ENCODE measurements at regions not wholly inside any gene's neighbourhood (a gene's known extent, or its start where the extent isn't known, plus 50 kb on each side); places are given as distances from the start of the nearest gene placed in this dataset.
"Not testable (repeated sequence)": the region's sequence is repeated elsewhere in the genome, so short reads cannot be mapped to it uniquely, and the experiment has no call there.

DNA sequence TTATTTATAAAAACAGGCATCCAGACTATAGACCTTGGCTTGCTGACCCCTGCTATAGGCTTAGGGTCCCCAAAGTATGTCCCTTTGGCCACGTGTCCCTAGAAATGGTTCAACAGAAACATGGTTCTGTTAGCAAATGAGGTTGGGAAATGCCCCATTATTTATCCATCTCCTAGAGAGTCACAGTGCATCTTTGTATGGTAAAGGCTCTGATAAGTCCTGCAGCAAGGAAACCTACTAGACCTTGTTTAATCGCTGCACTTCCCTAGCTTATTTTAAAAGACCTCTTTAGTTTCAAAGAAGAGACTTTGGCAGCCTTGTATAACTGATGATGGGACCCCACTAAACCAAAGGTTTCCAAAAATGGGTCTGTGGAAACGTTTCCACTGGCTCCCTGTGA, 471.5 kb downstream of the MED13L start:
- DNase-seq = no peak

DNA sequence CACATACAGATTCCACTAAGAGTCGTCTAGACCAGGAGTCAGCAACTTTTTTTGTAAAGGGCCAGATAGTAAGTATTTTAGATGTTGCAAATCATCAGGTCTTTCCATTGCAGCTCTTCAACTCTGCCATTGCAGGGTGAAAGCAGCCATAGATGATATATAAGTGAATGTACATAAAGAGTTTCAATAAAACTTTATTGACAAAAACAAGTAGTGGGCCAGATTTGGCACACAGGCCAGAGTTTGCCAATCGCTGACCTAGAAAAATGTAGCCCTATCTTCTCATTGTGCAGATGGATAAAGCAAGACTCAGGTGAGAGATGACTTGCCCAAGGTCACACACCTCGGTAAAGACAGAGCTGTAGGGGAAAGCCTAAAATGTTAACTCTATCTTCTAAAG, 474.7 kb downstream of the MED13L start:
- no peak for DNase-seq

DNA sequence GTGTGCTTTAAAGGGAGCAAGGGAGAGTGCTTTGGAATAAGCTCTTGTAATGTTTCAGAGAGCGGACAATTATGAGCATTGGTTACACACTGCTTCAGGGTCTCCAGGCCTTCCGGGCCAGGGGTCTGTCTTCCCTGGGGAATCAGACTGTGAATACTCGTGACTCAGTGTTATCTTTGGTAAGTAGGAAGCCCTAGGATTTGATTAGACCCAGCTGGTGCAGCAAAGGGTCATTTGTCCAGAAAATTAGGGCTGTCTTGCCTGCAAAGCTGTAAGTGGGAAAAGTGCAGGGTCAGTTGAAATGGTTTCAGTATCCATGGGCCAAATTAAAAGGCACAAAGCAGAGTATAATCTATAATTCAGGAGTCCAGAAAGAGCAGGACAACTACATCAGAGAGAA, 475.6 kb downstream of the MED13L start:
- DNase-seq = no peak

DNA sequence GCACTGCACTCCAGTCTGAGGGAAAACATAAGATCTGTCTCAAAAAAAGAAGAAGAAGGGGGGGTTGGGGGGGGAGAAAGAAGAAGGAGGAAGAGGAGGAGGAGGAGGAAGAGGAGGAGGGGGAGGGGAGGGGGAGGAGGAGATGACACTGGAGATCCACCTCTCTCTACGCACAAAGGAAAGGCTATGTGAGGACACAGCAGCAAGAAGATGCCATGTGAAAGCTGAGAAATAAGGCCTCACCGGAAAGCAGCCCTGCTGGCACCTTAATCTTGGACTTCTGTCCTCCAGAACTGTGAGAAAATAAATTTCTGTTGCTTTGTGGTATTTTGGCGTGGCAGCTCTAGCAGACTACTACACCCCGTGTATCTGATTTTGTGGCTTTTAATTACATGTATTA, 477.9 kb downstream of the MED13L start:
- DNase-seq = no peak

DNA sequence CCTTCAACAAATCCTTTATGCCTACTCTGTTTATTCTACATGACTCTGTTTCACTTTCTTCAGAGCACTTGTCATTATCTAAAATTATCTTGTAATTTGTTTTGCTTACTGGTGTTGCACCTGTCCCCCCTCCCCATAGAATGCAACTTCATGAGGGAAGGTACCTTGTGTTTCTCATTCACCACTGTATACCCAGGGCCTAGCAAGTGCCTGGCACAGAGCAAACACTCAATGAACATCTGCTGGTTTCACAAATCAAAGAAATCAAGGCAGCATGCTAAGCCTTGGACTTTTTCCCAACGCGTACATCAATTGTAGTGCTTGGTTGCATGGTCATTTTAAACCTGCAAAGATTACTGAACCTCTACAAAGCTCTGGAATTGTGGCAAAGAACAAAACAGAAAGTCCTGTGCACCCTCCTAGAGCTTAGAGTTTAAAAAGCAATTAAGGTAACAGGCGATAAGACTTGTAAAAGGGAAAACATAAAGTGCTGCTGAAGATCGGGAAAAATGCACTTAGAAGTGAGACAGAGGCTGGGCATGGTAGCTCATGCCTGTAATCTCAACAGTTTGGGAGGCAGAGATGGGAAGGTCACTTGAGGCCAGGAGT, 479.1 kb downstream of the MED13L start:
- DNase-seq = peak; percentile 70

DNA sequence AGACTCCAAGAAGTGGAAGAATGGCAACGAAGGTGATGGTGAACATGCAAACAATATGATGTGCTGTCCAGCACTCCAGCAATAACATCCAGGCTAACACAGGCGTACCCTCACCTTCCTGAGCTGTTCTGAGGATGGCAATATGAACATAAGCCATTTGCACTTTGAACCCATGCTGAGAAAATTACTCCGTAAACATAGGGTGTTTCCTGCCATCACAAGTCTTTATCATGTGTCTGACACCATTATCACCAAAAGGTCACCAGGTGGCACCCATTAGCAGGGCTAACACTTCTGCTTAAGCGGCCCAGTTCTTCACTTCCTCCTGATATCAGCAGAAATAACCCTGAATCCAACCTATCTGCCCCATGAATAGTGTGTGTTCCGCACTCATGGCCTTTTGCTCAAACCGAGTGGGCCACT, 482.8 kb downstream of the MED13L start:
- DNase-seq = peak; percentile 28

DNA sequence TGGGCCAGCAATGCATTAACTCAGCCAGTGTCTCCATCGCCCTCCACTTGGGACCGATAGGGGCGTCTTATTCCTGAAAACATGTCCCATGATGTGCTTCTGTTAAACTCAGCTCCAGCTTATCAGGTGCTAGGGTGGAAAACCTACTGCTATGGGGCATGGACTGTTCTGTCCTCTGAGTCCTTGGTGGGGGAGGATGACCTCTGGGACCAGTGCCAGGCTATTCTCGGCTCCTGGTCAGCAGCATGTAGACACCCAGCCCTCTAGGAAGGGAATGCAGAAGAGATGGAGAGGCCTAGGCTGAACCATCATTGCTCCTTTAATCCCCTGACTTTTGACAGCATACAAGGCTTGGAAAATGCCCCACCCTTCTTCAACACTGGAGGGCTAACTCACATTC, 486.2 kb downstream of the MED13L start:
- DNase-seq = no peak

DNA sequence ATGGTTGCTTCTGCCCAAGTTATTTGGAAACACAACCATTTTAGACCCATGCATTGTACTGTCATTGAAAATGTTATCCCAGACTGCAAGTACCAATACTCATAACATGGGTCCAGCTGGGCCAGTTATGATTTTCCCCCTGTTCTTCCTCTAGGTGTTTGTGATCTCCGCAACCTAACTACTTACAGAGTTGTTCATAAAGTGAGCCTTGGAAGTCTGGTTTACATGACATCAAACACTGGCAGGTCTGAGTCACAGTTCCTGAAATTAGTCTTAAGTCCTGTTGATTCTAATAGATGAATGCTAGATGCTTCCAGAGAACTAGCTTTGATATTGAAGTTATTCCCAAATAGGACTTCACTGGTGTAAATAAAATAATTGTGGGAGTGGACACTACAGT, 487.0 kb downstream of the MED13L start:
- no peak for DNase-seq

DNA sequence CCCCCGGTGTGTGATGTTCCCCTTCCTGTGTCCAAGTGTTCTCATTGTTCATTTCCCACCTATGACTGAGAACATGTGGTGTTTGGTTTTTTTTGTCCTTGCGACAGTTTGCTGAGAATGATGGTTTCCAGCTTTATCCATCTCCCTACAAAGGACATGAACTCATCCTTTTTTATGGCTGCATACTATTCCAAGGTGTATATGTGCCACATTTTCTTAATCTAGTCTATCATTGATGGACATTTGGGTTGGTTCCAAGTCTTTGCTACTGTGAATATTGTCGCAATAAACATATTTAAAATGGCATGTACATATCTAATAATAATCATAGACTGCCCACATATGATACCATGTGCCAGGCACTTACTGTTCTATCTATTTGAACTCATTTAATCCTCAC, 491.0 kb downstream of the MED13L start:
- DNase-seq = not testable (repeated sequence)

DNA sequence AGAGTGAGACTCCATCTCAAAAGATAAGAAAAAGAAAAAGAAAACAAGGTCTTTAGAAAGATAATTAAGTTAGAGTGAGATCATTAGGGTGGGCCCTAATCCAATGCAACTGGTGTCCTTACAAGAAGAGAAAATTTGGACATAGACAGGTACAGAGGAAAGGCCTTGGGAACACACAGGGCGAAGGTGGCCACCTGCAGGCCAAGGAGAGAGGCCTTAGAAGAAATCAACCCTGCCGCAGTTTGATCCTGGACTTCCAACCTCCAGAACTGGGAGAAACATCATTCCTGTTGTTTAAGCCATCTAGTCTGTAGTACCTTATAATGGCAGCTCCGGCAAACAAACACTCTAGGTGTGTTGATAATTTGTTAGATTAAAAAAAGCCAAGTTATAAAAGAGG, 491.9 kb downstream of the MED13L start:
- no peak for DNase-seq

DNA sequence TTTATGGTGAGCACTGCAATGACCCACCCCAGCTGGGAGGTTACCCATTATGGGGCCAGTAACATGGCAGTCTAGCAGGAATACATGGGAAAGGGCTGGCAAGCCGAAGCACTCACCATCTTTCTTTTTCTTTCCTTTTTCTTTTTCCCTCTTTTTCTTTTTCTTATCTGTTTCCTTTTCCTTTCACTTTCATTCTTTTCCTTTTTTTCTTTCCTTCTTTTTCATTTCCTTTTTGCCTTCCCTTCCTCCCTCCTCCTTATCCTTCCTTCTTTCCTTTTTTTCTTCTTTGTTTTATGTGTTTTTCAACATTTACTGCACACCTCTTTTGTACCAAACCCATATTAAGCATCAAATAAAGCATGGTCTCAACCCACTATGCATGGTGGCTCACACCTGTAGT, 501.1 kb downstream of the MED13L start:
- no peak for DNase-seq

DNA sequence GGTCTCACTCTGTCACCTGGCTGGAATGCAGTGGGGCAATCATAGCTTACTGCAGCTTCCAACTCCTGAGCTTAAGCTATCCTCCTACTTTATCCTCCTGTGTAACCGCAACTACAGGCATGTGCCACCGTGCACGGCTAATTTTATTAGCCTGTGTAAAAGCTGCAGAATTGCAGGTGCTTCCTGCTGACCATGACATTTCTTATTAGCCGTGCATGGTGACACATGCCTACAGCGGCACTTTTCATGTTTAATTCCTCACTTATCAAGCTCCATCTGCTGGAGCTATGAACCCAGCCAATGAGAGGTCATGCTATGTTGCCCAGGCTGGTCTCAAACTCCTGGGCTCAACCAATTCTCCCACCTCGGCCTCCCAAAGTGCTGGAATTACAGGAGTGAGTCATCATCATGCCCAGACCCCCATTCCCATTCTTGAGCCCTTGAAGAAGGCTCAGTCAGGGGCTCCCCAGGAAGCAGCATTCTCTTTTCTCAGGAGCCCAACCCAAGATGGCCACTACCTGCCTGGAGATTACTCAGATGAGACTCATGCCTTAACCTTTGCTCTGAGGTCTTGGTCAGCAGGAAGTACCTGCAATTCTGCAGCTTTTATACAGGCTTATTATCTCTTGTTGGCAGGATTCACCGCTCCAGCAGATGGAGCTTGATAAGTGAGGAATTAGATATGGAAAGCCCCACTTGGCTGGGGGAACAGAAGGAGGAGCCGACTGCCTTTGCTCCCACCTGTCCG, 503.2 kb downstream of the MED13L start:
- no peak for DNase-seq

DNA sequence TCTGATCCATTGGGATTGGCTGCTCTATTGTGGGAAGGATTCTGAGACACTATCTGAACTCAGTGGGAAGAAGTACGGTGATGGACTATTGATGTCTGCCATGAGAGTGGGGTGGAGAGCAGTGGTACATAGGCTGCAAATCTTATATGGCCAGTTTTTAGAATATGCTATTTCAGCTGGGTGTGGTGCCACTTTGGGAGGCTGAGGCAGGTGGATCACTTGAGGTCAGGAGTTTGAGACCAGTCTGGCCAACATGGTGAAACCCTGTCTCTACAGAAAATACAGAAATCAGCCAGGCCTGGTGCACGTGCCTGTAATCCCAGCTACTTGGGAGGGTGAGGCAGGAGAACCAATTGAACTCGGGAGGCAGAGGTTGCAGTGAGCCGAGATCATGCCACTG, 505.9 kb downstream of the MED13L start:
- DNase-seq = no peak

DNA sequence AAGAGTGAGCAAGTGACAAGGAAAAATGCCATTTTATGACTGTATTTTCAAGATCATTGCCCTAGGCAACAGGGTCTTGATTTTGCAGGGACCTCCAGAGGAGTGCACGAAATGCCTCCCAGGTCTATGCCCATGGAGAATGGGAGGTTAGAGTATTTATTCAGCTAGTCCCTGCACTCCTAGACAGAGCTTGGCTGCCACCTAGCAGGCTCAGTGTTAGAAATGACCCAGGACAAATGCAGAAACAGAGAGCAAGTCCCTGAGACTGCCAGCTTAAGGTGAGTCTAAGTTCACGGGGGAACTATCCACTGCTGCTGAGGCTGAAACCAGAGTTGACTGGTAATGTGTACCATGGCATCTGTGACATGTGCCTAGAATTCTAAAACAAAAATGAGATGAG, 506.4 kb downstream of the MED13L start:
- DNase-seq = no peak

DNA sequence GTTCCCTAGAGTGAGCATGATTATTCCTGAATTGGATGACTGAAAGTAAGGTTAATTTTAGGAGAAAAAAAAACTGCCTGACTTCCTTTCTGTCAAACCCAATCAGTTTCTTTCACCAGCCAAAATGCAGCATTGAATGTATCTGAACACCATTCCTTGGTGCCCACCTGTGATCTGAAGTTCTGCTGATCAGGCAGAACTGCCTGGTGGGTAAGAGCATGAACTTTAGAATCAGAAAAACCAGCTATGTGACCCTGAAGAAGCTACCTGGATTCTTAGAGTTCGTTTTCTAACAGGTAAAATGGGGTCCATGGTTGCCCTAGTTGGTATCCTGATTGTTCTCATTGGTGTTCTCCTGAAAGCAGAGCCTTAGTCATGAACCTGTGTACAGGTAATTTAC, 506.9 kb downstream of the MED13L start:
- no peak for DNase-seq

DNA sequence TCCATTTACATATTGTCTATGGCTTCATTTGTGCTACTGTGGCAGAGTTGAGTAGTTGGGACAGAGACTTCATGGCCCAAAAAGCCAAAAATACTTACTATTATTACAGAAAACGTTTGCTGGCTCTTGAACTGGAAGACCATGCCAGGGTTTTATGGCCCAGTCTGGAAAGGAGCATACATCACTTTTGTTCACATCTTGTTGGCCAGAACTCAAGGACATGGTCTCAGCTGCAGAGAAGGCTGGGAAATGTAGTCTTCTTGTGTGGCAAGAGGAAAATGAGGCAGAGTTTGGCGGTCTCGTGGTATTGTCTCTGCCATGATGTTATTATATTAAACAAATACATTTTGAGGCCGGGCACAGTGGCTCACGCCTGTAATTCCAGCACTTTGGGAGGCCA, 509.6 kb downstream of the MED13L start:
- DNase-seq = no peak

DNA sequence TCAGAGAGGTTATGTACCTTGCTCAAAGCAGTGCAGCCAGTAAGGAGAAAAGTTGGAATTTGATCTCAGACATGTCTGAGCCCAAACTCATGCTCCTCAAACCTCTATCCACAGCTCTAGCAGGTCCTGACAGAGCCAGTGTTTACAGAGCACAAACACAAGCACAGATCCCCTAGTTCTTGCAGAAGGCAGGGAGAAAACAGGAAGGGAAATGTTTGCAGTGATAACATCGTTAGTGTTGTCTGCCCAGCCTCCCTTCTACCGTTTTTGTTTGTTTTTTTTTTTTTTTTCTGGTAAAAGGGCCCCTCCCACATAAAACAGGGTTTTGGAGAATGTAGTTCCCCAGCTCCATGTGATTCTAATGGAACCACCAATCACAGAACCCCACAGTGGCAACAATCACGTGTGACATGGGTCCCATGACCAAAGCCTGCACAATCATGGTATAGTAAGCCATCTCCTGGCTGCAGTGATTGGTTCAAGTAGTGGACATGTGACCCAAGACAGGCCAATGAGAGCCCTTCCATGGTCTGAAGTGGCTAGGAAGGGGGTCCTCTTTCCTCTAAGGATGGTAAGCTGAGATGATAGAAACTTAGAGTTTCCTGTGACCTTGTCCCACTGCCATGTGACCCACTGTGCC, 513.4 kb downstream of the MED13L start:
- no peak for DNase-seq

DNA sequence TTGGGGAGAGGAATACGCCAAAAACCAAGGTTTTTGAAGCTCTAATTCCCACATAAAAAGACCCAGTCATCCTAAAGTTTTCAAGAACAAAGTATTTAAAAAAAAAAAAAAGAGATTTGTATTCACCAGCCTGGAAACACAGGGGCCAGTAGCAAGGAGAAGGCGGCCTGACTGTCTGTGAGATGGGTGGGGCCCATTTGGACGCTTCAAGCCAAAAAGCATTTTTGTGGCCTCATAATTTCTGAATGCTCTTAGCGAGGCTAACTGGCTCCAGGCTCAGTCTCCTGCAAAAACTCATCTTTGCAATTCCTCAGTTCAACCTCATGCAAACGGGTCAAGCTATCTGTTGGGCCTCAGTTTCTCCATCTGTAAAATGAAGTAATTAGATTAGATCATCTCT, 514.1 kb downstream of the MED13L start:
- DNase-seq = no peak

DNA sequence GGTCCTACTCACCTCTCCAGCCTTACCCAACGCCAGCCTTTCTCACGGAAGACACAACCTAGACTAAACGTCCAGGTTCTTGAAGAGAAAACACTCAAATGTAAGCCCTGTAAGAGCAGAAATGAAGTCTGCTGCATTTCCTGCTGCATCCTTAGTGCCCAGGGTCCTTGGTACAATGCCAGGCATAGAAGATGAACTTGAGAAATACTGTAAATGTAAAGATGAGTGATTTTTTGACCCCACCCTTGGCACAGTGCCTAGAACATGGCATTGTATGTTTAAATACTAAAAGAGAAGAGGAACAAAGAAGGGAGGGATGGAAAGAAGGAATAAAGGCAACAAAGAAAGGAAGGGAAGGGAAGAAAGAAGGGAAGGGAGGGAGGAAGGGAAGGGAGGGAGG, 514.6 kb downstream of the MED13L start:
- no peak for DNase-seq

DNA sequence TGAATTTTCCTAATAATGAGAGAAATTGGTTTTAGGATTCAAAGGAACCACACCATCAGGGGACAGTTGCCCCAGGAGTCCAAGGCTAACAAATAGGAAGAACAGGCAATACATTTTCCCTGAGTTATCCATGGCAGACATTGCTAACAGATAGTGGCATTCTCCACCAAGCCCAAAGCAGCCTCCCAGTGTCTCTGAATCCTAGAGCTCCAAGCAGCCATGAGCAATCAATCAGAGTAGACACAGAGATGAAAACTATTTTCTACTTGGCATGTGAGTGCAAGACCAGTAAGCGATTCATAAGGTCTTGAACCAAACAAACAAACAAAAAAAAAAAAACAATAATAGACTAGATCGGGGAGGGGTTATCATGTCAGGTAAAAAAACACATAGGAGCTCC, 515.7 kb downstream of the MED13L start:
- no peak for DNase-seq

DNA sequence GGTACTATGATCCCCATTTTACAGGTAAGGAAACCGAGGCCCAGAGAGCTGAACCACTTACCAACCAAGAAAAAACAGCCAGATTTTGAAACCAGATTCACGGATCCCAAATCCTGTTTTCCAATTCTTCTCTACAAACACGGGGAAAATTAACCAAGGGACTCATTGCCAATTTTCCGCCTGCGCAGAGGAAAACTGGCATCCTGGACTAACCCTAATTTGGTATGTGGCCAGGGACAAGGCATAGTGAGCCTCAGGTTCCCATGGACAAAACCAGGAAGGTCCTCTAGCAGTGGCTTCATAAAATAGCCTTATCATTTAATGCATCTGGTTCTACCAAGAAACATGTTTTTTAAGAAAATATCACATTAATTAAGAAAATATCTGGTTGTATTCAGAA, 517.3 kb downstream of the MED13L start:
- no peak for DNase-seq

DNA sequence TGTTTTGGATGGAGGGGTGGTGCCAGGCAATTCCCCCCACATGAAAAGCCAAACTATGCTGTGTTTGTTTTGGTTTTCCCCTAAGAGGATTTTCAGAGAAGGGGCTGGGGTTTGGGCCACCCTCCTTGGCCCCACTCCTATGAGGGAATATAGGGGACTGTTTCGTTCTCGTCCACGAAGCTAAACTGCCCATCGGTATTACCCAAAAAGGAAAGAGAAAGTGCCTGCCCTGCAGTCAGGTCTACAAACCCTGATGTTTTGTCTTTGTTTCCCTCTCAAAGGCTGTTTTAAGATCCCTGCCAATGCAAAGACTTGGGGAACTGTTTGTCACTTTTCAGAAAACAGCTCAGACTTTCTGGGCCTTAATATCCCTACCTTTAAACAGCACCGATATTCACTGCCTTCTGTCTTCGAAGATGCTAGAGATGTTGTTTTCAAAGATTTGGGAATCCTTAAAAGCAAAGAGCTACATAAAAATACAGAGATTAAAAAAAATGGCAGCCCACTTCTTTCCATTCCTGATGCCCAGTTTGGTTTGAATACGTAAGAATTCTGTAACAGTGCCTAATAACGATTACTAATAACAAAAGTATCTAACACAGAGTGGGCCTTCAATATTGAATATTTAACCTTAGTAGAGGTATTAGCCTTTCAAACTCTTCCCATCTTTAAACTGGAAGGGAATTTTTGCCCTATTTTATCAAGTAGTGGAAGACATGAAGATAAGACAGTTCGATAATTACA, 518.4 kb downstream of the MED13L start:
- DNase-seq = no peak

DNA sequence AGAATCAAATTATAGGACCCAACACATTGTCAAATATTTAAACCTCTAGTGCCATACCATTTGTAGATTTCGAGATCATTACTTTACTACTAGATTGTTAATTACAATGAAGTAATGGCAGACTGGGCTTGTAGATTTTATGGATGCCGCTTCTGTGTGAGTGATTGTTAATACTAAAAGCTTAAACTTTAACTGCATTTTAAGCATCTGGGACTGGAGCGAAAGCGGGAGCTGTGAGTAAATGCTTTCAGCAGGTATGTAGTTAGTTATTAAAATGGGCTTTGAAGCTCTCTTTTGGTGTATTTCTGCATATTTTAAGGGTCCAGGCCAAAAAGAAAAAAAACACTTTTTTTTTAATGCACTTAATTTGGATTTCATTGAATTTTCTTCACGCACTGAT, 519.3 kb downstream of the MED13L start:
- no peak for DNase-seq

DNA sequence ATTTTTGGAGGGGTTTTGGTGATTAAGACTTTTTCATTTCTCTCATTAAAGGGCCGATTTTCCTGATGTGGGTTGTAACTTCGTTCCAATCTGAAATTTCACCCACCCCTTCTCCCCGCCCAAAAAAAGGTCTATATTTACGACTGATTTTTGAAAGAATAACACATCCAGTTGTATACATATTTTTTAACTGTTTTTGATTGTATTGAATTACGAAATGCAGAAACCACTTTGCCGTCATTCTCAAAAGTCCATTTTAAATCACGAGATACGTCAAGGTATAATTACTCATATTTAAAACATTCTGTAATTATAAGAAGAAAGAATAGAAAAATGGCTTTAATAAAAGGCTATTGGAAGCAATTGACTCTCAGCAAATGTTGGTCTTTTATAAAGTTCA, 520.7 kb downstream of the MED13L start:
- no peak for DNase-seq

Data from NCI-H1092 treated with DMSO at 0.1 percent for 48 hours (cell line).